Jurkat, Clone E6-1 (cell line): ENCODE measurements at regions not wholly inside any gene's neighbourhood (a gene's known extent, or its start where the extent isn't known, plus 50 kb on each side); places are given as distances from the start of the nearest gene placed in this dataset.

Experiments
- DNase-seq: peaks from one replicate; pipeline ENCODE4 v3.0.0-alpha.2; 2011; ENCODE audit warnings: low read depth, low spot score
- H3K4me3 ChIP-seq: 2 replicates; pipeline ENCODE4 v1.5.1; 2011; ENCODE audit warnings: mild to moderate bottlenecking, low read length, control low read depth, moderate library complexity

DNA sequence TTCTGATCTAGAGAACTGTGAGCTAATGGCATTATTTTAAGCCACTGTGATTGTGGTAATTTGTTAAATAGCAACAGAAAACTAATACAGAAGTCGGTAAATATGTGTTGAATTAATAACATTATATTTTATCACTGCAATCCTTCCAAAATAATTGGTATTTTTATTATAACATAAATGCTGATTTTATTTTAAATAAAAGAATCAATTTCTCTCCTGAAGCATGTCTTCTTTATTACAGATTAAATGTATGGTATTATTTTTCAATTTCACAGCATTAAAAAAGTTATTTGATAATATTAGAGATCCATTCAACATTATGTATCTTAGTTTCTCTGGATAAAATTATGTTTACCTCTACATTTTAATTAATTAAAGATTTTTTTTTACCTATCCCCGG, 165.5 kb upstream of the EDIL3 start:
- no peak overlapping the region for H3K4me3 ChIP-seq
- no peak for DNase-seq

DNA sequence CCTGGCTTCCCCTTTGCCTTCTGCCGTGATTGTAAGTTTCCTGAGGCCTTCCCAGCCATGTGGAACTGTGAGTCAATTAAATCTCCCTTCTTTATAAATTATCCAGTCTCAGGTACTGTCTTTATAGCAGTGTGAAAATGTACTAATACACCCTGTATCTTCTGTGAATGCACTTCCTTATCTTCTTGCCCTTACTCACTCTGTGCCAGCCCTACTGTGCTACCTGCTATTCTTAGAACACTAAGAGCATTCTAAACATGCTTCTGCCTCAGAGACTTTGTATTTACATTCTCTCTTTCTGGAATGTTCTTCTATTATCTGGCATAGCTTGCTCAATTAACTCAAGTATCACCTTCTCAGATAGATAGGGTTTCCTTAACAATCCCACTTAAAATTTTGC, 164.4 kb upstream of the EDIL3 start:
- no peak for DNase-seq
- H3K4me3 ChIP-seq = no peak overlapping the region

DNA sequence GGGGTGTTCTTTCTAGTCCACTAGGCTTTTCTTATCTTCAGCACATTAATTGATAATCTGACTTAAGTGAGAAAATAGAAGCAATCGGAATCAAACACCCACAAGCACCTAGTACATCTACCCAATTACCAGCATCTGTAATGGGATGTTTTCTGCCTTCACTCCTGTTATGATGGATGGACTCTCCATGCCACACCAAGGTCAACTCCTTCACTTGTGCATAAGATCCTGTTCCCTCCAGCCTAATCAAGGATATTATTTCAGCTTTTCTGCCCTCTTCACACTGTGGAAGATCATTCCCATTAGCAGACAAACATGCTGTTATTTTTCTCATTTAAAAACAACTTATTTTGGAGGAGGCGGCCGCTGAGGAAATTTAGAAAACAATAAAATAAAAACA, 162.0 kb upstream of the EDIL3 start:
- no peak overlapping the region for H3K4me3 ChIP-seq
- DNase-seq = no peak

DNA sequence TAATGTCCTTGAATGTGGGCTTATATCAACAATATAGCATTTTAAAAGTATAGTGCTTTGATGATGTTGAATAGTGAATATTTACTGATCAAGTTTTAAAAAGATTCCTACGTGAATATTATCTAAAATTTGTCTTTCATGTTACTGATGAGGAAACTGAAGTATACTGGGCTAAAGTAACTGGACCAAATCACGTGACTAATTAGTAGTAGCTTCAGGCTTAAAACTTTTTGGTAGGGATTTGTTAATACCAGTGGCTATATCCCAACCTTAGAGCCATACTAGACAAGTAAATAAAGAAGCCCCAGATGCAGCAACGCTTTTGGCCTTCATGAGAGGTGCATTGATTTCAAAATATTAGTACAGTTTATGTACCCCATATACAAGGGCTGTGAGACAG, 152.1 kb upstream of the EDIL3 start:
- no peak for DNase-seq
- H3K4me3 ChIP-seq = no peak overlapping the region

DNA sequence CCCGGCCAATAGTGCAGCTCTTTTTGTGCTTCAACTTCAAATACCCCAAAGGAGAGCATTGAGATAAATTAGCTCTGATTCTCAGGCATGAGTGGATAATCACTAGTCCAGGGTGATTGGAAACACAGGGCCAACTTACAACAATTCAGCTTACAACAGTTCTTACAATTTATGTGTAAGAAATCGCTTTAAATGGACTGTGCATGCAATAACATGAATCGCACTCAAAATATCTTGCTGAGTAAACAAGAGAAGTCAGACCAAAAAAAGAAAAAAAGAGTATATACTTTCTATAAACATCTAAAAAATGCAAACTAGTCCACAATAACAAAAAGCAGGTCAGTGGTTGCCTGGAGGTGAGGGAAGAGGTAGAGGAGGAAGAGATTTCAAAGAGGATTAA, 150.6 kb upstream of the EDIL3 start:
- DNase-seq = no peak
- H3K4me3 ChIP-seq = no peak overlapping the region

DNA sequence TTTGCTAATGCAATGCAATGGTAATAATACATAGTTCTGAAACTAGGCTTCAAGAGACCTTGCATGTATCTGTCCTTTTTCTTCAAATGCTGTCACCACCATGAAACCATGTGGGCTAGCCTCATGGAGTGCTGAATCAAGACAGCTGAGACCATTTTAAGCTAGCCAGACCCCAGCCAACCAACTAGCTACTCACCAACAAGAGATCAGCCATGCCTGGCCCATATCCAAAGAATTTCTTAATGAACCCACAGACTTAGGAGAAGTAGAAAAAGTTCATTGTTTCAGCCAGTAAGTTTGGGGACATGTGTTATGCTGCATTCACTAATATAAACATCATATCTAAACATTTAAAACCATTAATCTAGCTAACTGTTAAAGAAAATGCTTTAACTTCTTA, 139.8 kb upstream of the EDIL3 start:
- no peak overlapping the region for H3K4me3 ChIP-seq
- DNase-seq = no peak

DNA sequence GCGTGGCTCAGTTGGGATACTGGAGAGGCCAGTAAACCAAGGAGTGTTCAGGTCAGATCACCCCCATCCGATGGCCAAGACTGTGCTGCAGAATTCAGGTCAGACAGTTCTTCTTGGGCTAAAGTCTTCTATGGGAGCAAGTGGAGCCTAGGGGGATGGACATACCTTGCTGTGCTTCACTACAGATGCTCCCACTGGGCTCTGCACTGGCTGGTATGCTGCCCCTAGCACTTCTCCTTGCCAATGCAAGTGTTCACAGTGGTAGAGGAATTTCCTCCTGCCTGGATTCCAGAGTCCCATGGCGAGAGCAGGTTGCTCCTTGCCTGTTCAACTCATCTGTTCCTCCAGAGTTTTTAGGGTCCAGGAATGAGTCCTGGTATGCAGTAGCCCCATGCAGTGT, 134.2 kb upstream of the EDIL3 start:
- no peak overlapping the region for H3K4me3 ChIP-seq
- no peak for DNase-seq

DNA sequence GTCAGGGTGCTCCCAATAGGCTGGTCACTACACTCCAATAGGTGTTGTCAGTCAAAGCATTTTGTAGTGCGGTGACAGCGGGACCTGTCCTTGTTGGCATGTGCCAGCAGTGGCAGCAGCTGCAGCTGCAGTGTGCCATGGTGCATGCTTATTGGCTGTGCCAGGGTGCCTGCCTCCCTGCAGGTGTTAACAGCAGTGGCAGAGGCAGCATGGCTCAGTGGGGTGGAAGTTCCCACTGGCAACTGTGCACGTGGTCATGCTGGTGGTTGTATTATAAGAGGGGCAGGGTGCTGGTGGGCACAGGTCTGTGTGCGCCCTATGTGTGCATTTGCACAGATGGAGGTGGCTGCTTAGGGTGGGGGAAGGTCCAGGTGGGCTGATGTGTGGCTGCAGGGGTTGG, 133.7 kb upstream of the EDIL3 start:
- H3K4me3 ChIP-seq = no peak overlapping the region
- no peak for DNase-seq

DNA sequence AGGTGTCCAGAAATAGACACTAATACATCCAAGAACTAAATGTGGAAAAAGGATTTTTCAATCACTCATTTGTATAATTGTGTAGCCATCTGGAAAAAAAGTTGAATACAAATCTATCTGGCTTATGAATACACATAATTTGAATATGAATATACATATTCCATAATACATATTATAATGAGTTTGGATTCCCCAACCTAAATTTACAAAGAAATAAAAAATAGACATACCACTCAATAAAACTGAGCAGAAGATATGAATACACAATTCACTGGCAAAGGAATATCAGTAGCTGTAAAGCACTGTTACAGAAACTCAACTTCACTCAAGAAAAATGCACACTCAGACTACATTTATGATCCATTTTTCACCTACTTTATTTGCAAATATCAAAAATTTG, 121.9 kb upstream of the EDIL3 start:
- H3K4me3 ChIP-seq = no peak overlapping the region

DNA sequence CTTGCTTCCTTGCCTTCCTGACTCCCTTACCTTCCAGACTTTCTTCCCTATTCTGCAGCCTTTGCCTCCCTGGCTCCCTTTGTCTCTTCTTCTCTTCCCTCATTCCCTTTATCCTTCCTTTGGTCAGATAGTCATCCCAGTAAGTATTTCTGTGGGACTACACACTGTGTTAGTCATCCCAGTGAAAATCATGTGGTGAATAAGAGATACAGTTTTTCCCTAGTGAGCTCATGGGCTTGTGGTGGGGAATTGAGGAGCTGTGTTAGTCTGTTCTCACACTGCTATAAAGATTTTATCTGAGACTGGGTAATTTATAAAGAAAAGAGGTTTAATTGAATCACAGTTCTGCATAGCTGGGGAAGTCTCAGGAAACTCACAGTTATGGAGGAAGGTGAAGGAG, 109.8 kb upstream of the EDIL3 start:
- no peak overlapping the region for H3K4me3 ChIP-seq
- DNase-seq = no peak

More for the DNA sequence above, 121.9 kb upstream of the EDIL3 start:
- no peak for DNase-seq

DNA sequence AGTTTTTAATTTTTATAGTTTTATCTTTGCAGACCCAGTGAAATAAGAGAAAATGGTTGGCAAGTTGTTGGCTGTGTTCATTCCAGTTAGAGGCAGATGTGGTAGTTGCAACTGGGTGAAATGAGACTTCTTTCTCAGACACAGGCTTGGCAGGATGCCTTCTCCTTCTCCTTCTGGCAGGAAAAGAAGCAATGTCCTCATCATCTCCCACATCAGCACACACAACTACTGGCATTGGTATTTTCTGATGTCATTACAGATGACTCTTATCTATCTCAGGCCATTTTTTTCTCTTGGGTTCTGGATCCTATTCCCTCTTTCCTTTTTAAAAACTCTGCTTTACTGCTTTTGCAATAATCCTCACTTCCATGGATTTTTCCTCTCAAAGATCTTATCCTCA, 103.3 kb upstream of the EDIL3 start:
- no peak overlapping the region for H3K4me3 ChIP-seq
- DNase-seq = no peak

DNA sequence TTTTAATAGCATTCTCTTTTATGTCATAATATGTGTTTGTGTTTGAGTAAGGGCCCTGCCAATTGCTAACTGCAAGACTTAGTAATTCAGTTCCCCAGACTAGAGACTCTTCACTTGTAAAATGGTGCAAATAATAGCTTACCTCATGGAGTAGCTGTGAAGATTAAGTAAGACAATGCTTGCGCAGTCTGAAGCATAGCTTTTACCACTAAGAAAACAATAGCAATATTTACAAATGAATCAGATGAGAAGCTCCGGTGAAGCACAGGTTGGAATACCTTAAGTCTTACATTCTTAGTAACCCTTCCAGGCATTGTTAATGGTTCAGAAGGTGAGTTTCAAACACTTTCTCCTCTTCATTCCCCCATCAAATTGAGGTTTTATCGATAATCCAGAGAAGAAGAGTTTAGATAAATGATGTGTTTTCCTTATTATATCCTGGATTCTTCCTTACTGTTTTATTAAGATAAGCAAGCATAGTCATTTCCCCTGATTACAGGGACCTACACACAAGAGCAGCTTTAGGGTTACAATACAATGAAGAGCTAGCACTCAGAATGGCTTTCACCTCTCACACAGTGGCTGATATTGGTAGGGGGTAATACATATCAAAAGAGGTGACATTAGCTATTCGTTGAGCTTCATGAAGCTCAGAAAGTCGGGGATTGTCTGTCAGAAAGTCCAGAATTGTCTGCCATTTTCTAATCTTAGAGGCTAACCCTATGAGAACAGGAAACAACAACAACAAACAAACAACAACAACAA, 96.4 kb upstream of the EDIL3 start:
- DNase-seq = no peak
- H3K4me3 ChIP-seq = no peak overlapping the region

DNA sequence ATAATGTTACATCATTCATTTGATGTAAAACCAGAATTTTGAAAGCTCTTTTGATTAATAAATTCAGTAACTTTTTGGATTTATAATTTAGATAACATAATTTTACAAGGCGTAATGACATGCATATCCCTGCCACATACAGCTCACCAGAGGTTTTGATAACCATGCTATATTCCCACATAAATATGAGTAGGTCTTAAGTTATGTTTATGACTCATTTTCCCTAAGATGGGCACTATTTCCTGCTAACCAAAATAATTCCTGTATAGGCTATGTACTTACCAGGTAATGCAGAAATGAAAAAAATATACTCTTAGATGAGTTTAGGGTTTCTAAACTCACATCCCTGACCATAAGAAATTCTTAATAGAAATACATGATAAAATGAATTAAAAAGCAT, 93.9 kb upstream of the EDIL3 start:
- DNase-seq = no peak
- H3K4me3 ChIP-seq = no peak overlapping the region

DNA sequence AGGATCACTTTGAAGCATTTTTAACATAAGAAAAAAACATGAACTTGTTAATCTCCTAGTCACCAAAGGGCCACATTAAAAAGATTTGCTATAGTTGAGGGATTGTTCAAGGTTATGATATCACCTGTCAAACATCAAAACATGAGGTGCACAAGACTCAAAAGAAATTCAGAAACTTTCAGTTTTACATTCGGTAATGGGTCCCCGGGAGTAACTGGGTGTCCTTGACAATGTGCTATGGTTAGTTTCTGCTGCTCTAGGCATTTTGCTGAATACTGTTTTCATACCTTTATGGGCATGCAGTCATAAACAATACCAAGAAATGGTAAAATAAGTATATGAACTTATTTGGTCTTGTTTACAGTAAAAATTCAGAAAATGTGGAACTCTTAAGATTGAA, 92.8 kb upstream of the EDIL3 start:
- no peak overlapping the region for H3K4me3 ChIP-seq
- no peak for DNase-seq

DNA sequence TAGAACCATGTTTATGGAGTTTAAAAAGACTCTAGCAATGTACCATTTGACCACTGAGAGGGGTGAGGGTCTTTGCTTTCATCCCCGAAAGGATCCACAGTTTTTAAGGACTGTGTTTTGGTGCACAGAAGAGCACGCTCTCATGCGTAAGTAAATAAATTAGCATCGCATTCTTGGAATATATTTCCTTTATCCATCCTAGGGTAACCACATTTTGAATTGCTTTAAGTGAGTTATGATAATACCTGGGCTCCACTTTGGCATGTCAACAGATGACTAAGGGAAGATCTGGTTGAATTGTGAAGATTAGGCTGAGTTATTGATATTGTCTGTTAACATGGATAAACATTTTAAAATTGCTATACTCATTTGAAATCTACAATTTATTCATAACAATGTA, 89.4 kb upstream of the EDIL3 start:
- no peak for DNase-seq

DNA sequence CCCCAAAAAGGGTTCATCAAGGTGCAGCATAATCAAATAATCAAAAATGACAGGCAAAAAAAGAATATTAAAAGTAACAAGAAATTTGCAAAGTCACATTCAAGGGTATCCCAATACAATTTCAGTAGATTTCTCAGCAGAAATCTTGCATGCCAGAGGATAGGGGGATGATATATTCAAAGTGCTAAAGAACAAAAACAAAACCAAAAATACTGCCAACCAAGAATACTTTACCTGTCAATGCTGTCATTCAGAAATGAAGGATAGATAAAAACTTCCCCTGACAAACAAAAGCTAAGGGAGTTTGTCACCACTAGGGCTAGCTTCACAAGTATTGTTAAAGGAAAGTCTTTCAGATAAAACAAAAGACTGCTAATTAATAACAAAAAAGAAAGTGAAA, 68.7 kb upstream of the EDIL3 start:
- DNase-seq = no peak
- H3K4me3 ChIP-seq = no peak overlapping the region

More for the DNA sequence above, 89.4 kb upstream of the EDIL3 start:
- no peak overlapping the region for H3K4me3 ChIP-seq

DNA sequence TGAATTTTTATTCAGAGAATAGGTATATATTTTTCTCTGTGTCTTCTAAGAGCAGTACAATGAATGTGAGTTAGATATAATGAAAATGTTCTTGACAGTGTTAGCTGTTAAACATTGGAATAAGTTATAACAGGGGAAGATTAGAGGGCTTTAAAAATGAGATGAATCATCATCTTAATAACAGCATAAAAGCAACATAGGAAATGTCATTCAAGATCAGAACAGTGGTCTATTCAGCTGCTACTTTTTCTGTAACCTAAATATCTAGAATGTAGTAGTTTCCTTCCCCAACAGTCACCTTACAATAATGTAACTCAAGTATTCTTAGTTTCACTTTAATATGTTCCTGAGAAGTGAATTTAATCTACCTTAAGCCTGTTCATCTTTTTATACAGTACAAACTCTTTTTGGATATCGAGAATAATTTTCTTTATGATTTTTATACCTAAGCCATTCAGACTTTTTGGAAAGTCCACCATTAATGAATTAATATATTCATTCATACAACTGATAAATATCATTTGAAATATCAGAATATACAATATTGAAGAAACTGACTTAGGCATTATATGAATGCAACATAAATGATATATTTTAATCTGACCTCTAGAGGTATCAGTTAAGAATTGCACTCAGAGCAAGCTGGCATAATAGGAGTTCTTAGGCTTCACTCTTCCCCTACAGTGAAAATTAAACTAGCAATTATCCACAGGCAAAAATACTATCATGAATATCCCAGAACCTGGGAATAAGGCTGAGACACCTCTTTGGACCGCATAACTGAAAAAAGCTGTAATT, 66.1 kb upstream of the EDIL3 start:
- no peak for DNase-seq
- no peak overlapping the region for H3K4me3 ChIP-seq

DNA sequence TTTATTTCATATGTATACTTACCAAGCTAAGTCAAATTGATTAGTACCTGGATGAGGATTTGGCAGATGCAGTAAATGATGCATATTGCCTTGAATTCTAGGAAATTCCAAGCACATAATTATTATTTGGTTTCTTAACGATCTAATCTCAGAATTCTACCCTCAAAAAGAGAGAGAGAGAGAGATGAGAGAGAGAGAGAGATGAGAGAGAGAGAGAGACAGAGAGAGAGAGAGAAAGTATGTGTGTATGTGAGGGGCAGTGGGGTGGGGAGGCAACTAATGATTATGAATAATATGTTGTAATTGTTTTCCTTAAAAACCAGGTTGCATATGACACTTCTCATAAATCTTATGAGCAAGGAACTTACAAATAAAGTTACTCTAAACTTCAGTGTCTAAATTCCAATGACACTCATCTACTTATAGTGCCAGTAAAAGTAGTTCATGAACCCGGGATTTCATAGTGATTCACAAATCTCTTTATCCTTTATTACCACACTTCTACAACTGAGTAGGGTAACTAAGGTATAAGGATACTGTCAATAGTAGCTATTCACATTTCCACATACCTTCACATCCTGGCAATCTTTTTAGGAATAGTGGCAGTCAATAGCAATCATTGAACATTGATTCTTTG, 60.5 kb upstream of the EDIL3 start:
- no peak for DNase-seq
- H3K4me3 ChIP-seq = no peak overlapping the region

DNA sequence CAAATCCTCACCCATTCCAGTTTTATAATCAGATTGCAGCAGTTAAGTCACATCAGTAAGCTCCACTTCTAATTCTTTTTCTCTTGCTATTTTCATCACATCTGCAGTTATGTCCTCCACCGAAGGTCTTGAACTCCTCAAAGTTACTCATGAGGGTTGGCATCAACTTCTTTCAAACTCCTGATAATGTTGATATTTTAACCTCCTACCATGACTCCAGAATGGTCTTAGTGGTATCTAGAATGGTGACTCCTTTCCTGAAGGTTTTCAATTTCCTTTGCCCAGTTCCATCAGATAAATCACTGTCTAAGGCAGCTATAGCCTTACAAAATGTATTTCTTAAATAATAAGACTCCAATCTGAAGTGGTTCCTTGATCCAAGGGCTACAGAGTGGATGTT, 53.8 kb upstream of the EDIL3 start:
- no peak for DNase-seq
- H3K4me3 ChIP-seq = no peak overlapping the region

DNA sequence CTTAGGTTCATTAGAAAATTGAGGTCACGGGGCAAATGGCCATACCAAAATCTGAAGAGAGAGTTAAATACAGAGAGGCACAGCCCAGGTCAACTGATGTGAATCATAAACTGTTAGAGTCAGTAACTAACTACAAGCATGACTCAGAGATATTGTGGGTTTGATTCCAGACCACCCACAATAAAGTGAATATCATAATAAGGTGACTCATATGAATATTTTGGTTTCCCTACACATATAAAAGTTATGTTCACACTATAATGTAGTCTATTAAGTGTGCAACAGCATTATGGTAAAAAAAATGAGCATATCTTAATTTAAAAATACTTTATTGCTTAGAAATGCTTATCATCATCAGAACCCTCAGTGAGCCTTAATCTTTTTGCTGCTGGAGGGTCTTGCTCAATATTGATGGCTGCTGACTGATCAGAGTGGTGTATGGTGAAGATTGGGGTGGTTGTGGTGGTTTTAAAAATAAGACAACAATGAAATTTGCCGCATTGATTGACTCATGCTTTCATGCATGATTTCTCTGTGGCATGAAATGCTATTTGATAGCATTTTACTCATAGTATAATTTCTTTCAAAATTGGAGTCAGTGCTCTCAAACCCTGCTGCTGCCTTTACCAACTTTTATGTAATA, 53.1 kb upstream of the EDIL3 start:
- H3K4me3 ChIP-seq = no peak overlapping the region
- no peak for DNase-seq
